ENCODE measurements at regions not wholly inside any gene's neighbourhood (a gene's known extent, or its start where the extent isn't known, plus 50 kb on each side); places are given as distances from the start of the nearest gene placed in this dataset.

DNA sequence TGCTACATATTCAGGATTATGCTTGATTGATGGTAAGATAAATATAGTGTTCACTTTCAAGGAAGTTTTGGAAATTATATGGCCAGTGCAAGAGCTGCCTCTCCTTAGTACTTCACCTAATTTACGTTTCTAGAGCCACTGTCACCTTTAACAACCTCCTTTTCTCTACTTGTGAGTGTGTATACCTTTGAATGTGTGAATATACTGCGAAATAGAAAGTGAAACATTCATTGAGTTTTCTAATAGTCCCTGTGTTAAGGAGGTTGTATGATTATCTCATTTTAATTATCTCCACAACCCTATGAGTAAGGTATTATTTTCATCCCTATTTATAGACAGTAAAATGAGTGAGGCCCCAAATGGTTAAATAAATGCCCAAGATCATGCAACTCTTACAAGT lies 1050.5 kb downstream of the XPNPEP1 start:
- BruUV-seq (replicated peaks): no TSS peak
- no peak overlapping the region for H3K4me2 ChIP-seq
- no peaks in the 10 kb centered on the region for H3F3A ChIP-seq (ENCODE audit: insufficient read depth, low read depth)

DNA sequence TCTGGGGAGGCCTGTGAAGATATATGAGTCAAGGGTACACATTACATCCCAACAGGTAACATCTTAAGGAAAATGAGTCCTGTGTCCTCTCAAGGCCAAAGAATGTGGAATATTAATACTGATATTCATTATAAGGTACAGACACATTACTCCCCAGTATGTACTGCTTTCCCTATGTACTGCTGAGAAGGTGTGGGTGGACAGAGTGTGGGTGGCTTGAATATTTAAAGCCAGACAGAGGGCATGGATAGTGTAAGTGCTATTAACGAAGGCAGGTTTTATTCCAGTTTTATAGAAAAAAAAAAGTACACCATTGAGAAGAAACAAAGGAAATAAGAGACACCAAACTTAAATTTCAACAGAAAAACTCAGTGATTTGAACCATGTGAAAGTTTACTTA lies 1054.4 kb downstream of the XPNPEP1 start:
- CTCF ChIA-PET: no interaction called here
- no peak overlapping the region for H3K27ac ChIP-seq
- TF ChIP-seq EZH2 (IDR thresholded peaks at IDR 0.05; ENCODE audit: low read depth): no peak
- TF ChIP-seq, protein P1, sequence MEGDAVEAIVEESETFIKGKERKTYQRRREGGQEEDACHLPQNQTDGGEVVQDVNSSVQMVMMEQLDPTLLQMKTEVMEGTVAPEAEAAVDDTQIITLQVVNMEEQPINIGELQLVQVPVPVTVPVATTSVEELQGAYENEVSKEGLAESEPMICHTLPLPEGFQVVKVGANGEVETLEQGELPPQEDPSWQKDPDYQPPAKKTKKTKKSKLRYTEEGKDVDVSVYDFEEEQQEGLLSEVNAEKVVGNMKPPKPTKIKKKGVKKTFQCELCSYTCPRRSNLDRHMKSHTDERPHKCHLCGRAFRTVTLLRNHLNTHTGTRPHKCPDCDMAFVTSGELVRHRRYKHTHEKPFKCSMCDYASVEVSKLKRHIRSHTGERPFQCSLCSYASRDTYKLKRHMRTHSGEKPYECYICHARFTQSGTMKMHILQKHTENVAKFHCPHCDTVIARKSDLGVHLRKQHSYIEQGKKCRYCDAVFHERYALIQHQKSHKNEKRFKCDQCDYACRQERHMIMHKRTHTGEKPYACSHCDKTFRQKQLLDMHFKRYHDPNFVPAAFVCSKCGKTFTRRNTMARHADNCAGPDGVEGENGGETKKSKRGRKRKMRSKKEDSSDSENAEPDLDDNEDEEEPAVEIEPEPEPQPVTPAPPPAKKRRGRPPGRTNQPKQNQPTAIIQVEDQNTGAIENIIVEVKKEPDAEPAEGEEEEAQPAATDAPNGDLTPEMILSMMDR (conservative IDR thresholded peaks at IDR 0.05): no peak

More for the DNA sequence above, 1050.5 kb downstream of the XPNPEP1 start:
- H3K36me3 ChIP-seq (ENCODE audit: low read depth): no peaks in the 10 kb centered on the region
- no peaks in the 10 kb centered on the region for H3K9me3 ChIP-seq (ENCODE audit: insufficient read depth, low read depth)
- intact Hi-C loops (cut with micrococcal nuclease; ENCODE audit: unreplicated experiment): no loop called here
- H4K20me1 ChIP-seq (ENCODE audit: insufficient read depth): no peaks in the 10 kb centered on the region
- no peak for DNase-seq
- H3K27ac ChIP-seq: no peak overlapping the region
- CTCF ChIA-PET: no interaction called here
- H3K4me3 ChIP-seq: no peak overlapping the region
- H3K4me1 ChIP-seq (replicated peaks; ENCODE audit: insufficient read depth): no peaks in the 10 kb centered on the region
- no peak for TF ChIP-seq EZH2 (IDR thresholded peaks at IDR 0.05; ENCODE audit: low read depth)
- TF ChIP-seq, protein P1 (conservative IDR thresholded peaks at IDR 0.05): no peak
- POLR2A ChIA-PET (ENCODE audit: unreplicated experiment): no interaction called here
- no peaks in the 10 kb centered on the region for H3K27me3 ChIP-seq (ENCODE audit: insufficient read depth, low read depth)
- H3K9me2 ChIP-seq (ENCODE audit: insufficient read depth): no peaks in the 10 kb centered on the region
- H3K79me2 ChIP-seq (ENCODE audit: low read depth): no peaks in the 10 kb centered on the region
- no peak overlapping the region for H2AFZ ChIP-seq

GRCh38 chr10:108862676-108863350 lies 1060.5 kb downstream of the XPNPEP1 start:
- no peak for DNase-seq
- no peaks in the 10 kb centered on the region for H3F3A ChIP-seq (ENCODE audit: insufficient read depth, low read depth)
- H3K27me3 ChIP-seq (ENCODE audit: insufficient read depth, low read depth): no peaks in the 10 kb centered on the region
- no peaks in the 10 kb centered on the region for H3K9me2 ChIP-seq (ENCODE audit: insufficient read depth)
- no peak overlapping the region for H3K4me3 ChIP-seq
- no peaks in the 10 kb centered on the region for H3K4me1 ChIP-seq (replicated peaks; ENCODE audit: insufficient read depth)
- no peak overlapping the region for H3K4me2 ChIP-seq
- TF ChIP-seq EZH2 (IDR thresholded peaks at IDR 0.05; ENCODE audit: low read depth): no peak
- TF ChIP-seq, protein P1 (conservative IDR thresholded peaks at IDR 0.05): no peak
- BruUV-seq (replicated peaks): no TSS peak
- no peak overlapping the region for H3K27ac ChIP-seq
- intact Hi-C loops (cut with micrococcal nuclease; ENCODE audit: unreplicated experiment): no loop called here
- ChIA-PET CTCF (no interaction called here), POLR2A (ENCODE audit: unreplicated experiment) (no interaction called here)
- no peaks in the 10 kb centered on the region for H3K9me3 ChIP-seq (ENCODE audit: insufficient read depth, low read depth)
- no peaks in the 10 kb centered on the region for H3K36me3 ChIP-seq (ENCODE audit: low read depth)
- H3K79me2 ChIP-seq (ENCODE audit: low read depth): no peaks in the 10 kb centered on the region
- no peaks in the 10 kb centered on the region for H4K20me1 ChIP-seq (ENCODE audit: insufficient read depth)
- no peak overlapping the region for H2AFZ ChIP-seq

More for the DNA sequence above, 1054.4 kb downstream of the XPNPEP1 start:
- Histone ChIP-seq H2AFZ (no peak overlapping the region), H3K4me1 (replicated peaks; ENCODE audit: insufficient read depth) (no peaks in the 10 kb centered on the region), H3K36me3 (ENCODE audit: low read depth) (no peaks in the 10 kb centered on the region), H3F3A (ENCODE audit: insufficient read depth, low read depth) (no peaks in the 10 kb centered on the region), H3K4me2 (no peak overlapping the region), H3K27me3 (ENCODE audit: insufficient read depth, low read depth) (no peaks in the 10 kb centered on the region), H4K20me1 (ENCODE audit: insufficient read depth) (no peaks in the 10 kb centered on the region), H3K9me2 (ENCODE audit: insufficient read depth) (no peaks in the 10 kb centered on the region), H3K9me3 (ENCODE audit: insufficient read depth, low read depth) (no peaks in the 10 kb centered on the region), H3K4me3 (no peak overlapping the region), H3K79me2 (ENCODE audit: low read depth) (no peaks in the 10 kb centered on the region)
- intact Hi-C loops (cut with micrococcal nuclease; ENCODE audit: unreplicated experiment): no loop called here
- POLR2A ChIA-PET (ENCODE audit: unreplicated experiment): no interaction called here
- no peak for DNase-seq
- BruUV-seq (replicated peaks): no TSS peak

Data from PC-9 (cell line).